HT1080 (cell line): ENCODE measurements at regions not wholly inside any gene's neighbourhood (a gene's known extent, or its start where the extent isn't known, plus 50 kb on each side); places are given as distances from the start of the nearest gene placed in this dataset.

Source experiments
- DNase-seq: peaks from one replicate; pipeline ENCODE4 v3.0.0-alpha.2; 2015; ENCODE audit warnings: low read depth

DNA sequence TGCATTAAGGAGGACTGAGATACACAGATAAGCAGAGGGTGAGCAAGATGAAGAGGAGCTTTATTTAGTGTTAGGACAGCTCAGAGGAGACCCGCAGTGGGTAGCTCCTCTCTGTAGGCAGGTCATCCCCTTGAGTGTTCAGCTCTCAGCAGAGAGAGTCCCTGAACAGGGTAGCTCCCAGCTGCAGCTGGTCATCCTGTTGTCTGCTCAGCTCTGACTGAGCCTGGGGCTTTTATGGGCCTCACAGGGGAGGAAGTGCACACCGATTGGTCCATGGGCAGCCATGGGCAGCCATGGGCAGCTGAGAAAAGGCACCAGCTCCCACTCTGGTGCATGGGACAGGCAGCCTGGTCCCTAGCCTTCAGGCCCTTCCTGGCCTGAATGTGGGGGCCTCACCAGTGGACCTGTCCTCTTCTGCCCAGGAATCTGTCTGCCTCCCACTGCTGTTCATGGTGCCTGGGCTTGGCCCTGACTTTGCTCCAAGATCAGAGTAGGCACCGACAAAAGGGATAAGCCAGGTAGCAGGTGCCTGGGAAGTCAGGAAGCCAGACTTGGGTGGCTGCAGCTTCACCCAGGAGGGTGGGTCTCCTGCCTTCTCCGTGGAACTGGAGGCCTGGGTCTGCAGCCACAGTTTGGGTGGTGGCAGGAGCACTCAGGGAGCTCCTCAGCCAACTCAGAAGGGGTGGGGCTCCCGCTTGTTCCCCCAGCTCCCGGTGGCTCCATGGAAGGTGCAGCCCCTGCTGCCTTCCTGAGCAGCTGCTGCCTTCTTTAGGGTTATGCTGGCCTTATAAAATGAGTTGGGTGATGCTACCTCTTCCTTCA, 54.7 kb downstream of the MYEOV start:
- no peak for DNase-seq

GRCh38 chr11:69350040-69350439, 56.1 kb downstream of the MYEOV start:
- DNase-seq: no peak

- DNase-seq: no peak
These were observed 56.6 kb downstream of the MYEOV start for GRCh38 chr11:69350596-69350995.

DNA sequence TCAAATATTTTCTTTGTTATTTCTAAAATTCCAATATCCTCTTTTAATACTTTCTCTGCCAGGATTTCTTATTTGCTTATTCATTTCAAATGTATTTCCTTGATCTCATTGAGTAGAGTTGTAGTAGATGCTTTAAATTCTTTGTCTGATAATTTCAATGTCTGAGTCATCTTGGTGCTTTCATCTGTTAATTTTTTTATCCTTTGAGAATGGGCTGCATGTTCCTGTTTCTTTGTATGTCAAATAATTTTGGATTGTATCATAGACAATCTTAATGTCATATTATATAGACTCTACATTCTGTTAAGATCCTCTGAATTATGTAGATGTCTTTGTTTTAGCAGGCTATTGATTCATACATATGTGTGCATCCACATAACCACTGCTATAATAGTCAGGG, 57.5 kb downstream of the MYEOV start:
- DNase-seq: peak; percentile 79

DNA sequence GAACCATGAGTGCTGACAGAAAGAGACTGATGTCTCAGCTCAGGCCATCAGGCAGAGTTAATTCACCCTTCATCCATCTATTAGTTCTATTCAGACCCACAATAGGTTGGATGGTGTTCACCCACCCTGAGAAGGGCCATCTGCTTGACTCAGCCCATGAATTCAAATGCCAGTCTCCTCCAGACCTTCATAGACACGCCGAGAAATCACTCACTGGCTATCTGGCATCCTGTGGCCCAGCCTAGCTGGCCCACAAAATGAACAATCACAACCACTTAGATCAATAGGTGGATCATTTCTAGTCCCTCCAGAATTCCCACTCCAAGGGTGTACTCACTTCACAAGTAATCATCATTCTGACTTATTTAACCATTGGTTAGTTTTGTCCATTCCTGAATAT, 58.2 kb downstream of the MYEOV start:
- DNase-seq: no peak

DNA sequence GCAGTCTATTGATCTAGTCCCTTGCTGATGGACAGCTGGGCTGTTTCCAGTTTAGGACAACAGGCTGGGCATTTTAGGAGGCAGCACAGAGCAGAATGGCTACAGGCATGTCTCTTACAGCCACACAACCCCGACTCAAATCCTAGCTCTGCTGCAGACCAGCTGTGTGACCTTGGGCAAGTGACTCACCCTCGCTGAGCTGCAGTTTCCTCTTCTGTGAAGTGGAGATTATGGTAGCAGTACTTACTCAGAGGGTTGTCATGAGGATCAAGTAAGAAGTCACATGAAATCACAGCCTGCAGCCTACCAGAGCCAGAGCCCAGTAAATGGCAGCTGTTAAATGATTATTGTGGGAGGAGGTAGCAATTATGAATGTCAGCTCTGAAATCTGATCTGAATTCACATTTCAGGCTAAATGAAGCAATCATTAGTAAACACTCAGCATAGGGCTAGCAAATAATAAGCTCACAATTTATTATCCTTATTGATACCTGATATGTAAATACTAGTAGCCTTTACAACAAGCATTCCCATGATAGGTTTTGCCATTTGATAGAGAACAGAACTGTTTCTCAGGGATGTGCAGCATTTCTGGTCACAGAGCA, 58.9 kb downstream of the MYEOV start:
- DNase-seq: peak; percentile 96

- DNase-seq: no peak
These were observed 60.0 kb downstream of the MYEOV start for GRCh38 chr11:69353696-69354544.

- DNase-seq: no peak
These were observed 60.6 kb downstream of the MYEOV start for GRCh38 chr11:69354545-69354897.

- no peak for DNase-seq
These were observed 61.5 kb downstream of the MYEOV start for GRCh38 chr11:69355346-69355940.

DNA sequence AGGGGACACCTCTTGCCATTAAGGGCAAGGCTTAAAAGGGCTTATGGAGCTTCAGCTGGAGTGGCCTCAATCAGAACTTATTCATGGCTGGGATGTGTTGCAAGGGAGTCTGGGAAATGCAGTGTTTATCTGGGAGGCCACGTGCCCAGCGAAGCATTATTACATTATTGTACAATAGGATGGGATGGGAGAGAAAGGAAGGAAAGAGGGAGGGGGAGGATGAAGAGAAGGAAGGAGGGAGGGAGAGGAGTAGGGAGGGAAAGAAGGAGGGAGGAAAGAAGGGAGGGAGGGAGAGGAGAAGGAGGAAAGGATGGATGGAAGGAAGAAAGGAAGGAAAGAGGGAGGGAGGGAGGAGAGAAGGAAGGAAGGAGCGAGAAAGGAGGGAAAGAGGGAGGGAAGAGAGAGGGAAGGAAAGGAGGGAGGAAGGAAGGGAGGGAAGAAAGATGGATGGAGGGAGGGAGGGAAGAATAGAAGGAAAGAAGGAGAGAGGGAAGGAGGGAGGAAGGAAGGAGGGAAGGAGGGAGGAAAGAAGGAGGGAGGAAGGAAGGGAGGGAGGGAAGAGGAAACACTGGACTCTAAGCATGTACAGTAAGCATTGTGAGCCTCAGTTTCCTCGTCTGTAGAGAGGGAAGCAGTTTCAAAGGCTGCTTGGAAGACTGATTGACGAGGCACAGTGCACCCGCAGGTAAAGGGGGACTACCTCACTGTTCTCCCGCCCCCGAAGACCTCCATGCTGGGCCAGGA, 62.2 kb downstream of the MYEOV start:
- DNase-seq: no peak

DNA sequence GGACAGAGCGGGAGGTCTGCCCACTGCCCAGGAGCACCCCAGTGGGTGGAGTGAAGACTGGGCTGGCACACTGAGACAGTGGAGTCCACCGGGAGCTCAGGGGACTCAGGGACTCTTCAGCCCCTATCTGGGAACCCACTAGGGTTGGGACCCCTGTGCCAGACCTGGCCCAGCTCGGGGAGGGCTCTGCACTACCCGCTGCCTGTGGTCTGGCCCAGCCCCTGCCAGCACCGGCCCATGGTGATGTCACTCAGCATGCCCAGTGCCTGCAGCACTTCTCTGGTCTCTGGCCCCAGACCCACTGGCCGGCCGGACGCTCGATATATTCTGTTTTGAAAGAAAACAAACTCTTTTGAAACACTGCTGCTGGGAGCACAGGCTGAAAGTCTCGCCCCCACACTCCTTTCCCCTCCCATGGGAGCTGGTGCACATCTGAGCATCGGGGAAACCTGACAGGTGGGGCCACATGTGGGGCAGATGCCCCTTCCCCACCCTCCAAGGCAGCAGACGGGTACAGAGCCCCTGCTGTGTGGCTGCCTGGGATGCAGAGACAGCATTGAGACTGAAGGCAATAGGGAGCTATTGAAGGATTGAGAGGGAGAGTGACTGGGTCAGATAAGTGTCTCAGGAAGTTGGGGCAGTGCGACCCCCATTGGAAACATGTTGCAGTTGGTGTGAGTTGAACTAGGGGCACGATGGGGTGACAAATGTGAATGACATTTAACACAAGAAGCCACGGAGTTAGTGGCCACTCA, 62.9 kb downstream of the MYEOV start:
- DNase-seq: no peak

DNA sequence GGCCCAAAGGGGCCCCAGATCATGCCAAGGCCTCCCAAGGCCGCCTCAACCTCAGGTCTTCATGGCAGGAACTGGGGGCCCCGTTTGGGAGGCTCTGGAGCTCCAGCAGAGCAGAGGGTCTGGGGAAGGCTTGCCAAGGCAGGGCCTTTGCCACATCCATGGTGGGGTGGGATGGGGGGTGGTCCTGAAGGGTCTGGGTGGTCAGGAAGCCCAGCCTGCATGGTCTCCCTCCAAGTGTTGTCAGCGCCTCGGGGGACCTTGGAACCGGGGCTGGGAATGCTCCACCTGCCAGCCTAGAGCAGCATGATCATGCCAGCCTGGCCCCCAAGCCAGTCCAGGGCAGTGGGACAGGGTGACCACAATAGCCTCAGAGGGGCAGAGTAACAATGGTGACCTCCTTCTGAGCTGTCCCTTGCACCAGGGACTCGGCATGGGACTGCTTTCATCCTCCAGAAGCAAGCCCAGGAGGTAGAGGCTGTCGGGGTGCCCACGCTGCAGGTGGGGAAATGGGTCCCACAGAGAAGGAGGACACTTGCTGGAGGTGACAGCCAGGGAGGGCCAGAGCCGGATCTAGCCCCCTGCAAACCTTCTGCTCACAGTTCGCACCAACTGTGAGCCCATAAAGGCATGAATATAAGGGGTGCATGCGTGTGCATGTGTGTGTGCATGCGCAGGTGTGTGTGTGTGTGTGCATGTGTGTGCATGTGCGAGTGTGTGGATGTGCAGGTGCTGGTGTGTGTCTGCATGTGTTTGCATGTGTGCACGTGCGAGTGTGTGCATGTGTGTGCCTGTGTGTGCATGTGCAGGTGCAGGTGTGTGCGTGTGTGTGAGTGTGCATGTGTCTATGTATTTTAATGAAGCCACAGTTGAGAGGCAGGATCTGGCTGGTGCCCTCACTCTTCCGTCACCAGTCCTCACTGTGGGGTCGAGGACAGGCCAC, 63.8 kb downstream of the MYEOV start:
- DNase-seq: no peak

DNA sequence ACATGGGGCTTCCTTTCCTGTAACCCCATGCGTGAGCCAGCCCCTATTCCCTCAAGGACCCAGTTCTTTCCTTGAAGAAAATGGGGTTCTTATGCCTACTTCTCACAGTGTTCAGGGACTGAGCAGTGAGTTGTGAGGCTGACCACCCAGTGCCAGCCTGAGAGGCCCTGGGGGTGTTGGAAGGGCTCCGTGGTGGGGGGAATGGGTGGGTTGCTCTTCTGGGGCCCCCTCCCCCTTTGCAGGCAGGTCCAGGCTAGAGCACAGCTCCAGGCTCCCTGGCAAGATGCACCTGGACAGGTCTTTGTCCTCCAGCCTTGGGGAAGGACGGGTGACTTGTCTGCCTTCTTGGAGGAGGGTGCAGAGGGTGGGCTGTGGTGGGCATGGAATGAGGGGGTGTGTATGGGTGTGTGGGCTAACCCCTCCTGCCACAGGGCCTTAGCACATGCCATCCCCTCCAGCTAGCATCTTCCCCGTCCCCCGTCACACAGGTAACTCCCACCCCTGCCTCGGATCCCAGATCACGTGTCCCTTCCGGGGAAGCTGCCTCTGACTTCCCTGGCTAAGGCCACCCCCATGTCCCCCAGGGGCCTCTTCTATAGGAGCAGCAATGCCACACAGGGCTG, 64.6 kb downstream of the MYEOV start:
- no peak for DNase-seq

- no peak for DNase-seq
These were observed 66.0 kb downstream of the MYEOV start for GRCh38 chr11:69359735-69360480.

- DNase-seq: no peak
These were observed 66.7 kb downstream of the MYEOV start for GRCh38 chr11:69360606-69361005.

GRCh38 chr11:69361048-69361447, 67.1 kb downstream of the MYEOV start:
- no peak for DNase-seq

DNA sequence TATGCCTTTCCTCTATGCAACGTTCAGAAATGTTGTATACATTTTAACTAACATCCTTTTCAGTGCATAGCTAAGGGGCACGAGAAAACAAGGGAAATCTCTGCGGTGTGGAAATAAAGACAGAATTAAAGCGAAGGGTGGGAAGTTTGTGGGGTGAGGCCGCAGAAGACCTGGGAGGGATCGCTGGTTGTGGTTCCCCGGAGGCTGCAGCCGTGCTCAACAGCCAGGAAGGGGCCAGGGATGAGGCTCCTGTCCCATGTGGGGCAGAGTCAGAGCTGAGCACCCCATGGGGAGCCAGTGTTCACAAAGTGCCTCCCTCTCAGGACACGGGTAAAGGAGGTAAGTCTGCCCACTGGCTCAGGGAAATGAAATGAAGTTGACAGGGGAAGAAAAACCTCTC, 67.5 kb downstream of the MYEOV start:
- no peak for DNase-seq

- DNase-seq: no peak
These were observed 68.4 kb downstream of the MYEOV start for GRCh38 chr11:69362315-69362714.
